Omental fat pad (tissue), 3 donors: ENCODE measurements at regions not wholly inside any gene's neighbourhood (a gene's known extent, or its start where the extent isn't known, plus 50 kb on each side); places are given as distances from the start of the nearest gene placed in this dataset.
A peak's percentile ranks its signal among the peaks of the same experiment; 100 is the strongest.
"Not testable (repeated sequence)": the region's sequence is repeated elsewhere in the genome, so short reads cannot be mapped to it uniquely, and the experiment has no call there.

Experiments
- ATAC-seq: fragments of 150-250 bp; one replicate; pipeline ENCODE4 v1.9.1; 2016; ENCODE audit warnings: mild to moderate bottlenecking, moderate library complexity; ENCODE audit not compliant: low FRiP score
- DNase-seq: peaks from one replicate; pipeline ENCODE4 v3.0.0-alpha.2; 2019; ENCODE audit warnings: low spot score
- CTCF ChIP-seq, 3 donors: fragments of 450-650 bp; IDR thresholded peaks; one replicate each; pipeline ENCODE4 v1.5.1; 2016 to 2017; ENCODE audit warnings: antibody characterized with exemption in 3 of 3, mild to moderate bottlenecking in 3 of 3, moderate library complexity in 2 of 3

- DNase-seq = no peak
- no peak for TF ChIP-seq CTCF (IDR thresholded peaks at IDR 0.05)
- ATAC-seq = no peak
Observed at GRCh38 chr4:7136351-7136750, 56.0 kb upstream of the SORCS2 start.

GRCh38 chr4:7135389-7135746, 57.0 kb upstream of the SORCS2 start:
- no peak for TF ChIP-seq CTCF (IDR thresholded peaks at IDR 0.05)
- no peak for ATAC-seq

GRCh38 chr4:7134737-7135388, 57.5 kb upstream of the SORCS2 start:
- peak; percentile 87 for ATAC-seq
- DNase-seq = no peak
- no peak for TF ChIP-seq CTCF (IDR thresholded peaks at IDR 0.05)

More at GRCh38 chr4:7135389-7135746, 57.0 kb upstream of the SORCS2 start:
- no peak for DNase-seq

DNA sequence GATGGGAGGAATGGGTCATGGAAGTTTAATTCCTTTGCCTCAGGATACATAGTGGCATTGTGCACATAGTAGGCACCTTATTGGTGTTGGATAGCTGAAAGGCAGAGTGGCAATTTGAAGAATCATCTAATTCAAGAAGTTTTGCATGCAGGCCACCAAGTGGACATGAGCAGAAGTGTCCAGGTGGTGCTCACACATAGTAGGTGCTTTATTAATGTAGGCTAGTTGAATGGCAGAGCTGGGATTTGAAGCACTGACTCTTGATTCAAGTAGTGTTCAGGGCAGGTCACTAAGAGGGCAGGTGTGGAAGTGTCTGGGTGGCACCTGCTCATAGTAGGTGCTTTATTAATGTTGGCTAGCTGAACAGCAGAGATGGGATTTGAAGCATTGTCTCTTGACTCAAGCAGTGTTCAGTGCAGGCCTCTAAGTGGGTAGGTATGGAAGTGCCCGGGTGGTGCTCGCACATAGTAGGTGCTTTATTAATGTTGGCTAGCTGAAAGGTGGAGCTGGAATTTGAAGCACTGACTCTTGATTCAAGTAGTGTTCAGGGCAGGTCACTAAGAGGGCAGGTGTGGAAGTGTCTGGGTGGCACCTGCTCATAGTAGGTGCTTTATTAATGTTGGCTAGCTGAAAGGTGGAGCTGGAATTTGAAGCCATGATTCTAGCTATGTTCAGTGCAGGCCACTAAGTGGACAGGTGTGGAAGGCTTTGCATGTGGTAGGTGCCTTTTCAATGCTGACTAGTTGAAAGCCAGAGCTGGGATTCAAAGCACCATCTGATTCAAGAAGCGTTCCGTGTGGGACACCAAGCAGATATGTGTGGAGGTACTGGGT, 58.3 kb upstream of the SORCS2 start:
- peak; percentile 16 for ATAC-seq
- not testable (repeated sequence) for DNase-seq

DNA sequence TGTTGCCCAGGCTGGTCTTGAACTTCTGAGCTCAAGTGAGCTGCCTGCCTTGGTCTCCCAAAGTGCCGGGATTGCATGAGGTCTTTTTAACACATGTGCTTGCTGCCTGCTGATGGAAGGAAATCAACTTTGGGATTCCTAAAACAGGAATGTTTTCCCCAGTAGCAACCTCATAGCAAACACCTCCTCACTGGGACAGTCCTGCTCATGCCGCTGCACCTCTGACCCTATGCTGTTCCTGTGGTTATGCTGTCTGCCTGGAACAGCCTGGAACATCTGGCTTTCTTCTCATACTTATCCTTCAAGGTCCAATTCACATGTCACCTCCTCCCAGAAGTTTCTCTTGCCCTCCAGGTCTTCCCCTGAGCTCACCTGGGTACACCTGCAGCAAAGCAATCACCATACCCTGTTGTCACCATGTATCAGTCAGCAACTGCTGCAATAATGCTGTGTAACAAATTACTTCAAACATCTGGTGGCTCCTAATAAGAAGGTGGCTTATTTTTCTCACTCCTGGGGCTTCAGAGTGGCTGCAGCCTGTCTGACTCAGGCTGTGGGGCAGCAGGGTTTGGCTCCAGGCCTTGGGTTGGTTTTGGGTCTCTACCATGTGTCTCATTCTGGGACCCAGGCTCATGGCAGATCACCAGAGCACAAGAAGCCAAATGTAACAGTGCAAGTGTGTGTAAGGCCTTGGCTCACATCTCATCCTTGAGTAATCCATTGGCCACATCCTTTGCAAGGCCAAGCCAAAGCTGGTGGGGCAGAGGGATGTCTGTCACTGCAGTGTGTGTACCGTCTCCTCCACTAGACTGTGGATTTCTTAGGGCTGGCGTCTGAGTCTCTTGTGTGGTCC, 59.4 kb upstream of the SORCS2 start:
- ATAC-seq (no peak), DNase-seq (no peak)
- TF ChIP-seq CTCF (IDR thresholded peaks at IDR 0.05) = no peak

DNA sequence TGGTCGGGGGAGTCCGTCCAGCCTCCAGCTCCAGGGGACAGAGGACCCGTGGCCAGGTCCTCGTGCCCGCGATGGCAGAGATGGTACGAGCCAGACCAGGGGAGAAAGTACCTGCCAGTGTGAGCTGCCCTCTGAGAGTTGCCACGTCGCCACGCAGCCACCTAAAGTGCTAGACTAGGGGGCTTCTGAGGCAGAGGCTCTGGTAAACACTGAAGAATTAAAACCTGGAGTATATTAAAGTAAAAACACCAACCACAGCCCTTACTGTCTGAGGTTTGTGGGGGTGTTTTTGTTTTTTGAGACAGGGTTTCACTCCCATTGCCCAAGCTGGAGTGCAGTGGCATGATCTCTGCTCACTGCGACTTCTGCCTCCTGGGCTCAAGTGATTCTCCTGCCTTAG, 60.1 kb upstream of the SORCS2 start:
- DNase-seq = no peak
- no peak for ATAC-seq
- TF ChIP-seq CTCF (IDR thresholded peaks at IDR 0.05) = no peak

GRCh38 chr4:7131498-7132031, 60.8 kb upstream of the SORCS2 start:
- no peak for TF ChIP-seq CTCF (IDR thresholded peaks at IDR 0.05)
- ATAC-seq (no peak), DNase-seq (no peak)
